ENCODE measurements at regions not wholly inside any gene's neighbourhood (a gene's known extent, or its start where the extent isn't known, plus 50 kb on each side); places are given as distances from the start of the nearest gene placed in this dataset.
"Not testable (repeated sequence)": the region's sequence is repeated elsewhere in the genome, so short reads cannot be mapped to it uniquely, and the experiment has no call there.

- CTCF ChIA-PET (ENCODE audit: low intra/inter-chr PET ratio), result no interaction called here
These were observed 120.9 kb downstream of the PPIAL4G start for GRCh38 chr1:148362216-148362611.

GRCh38 chr1:148361427-148362215, 121.5 kb downstream of the PPIAL4G start:
- ATAC-seq; H3K4me3 ChIP-seq; H3K27ac ChIP-seq (ENCODE audit: extremely low read depth, low read depth, low read length); POLR2A ChIA-PET; H3K4me2 ChIP-seq (ENCODE audit: insufficient read depth, low read length); H3K9me3 ChIP-seq (replicated peaks; ENCODE audit: control insufficient read depth, insufficient read depth, low read depth, low read length); H3K79me2 ChIP-seq (ENCODE audit: control insufficient read depth, insufficient read depth, low read length); BruUV-seq (replicated peaks); H3K9me1 ChIP-seq (ENCODE audit: control insufficient read depth, insufficient read depth, low read length); H3K9ac ChIP-seq (ENCODE audit: insufficient read depth in 1 of 2, low read depth in 2 of 2, low read length in 2 of 2); H3K27me3 ChIP-seq (ENCODE audit: control insufficient read depth in 2 of 2, insufficient read depth in 2 of 2, low read length in 2 of 2); CTCF ChIA-PET (ENCODE audit: low intra/inter-chr PET ratio); FAIRE-seq; H3K36me3 ChIP-seq (ENCODE audit: control insufficient read depth, insufficient read depth, low read length); intact Hi-C loops (cut with micrococcal nuclease); H2AFZ ChIP-seq (ENCODE audit: low read depth, low read length); H3K4me1 ChIP-seq (replicated peaks in 1 of 2; ENCODE audit: control insufficient read depth in 2 of 2, insufficient read depth in 2 of 2, low read length in 2 of 2); H4K20me1 ChIP-seq (replicated peaks; ENCODE audit: control insufficient read depth, insufficient read depth, low read length): not testable (repeated sequence)
- 63% methylated on average over 33 of the region's 34 CpGs for WGBS (ENCODE audit: insufficient coverage, low coverage, missing lambda C conversion rate)
- peak; percentile 79 for TF ChIP-seq NFIC (IDR thresholded peaks at IDR 0.05)
- in situ Hi-C loops (cut with MboI), result loop anchor here (25.0 kb wide), 2 partner anchors 176 to 401 kb away; no protein-coding TSS in a partner anchor
- DNase-seq (ENCODE audit: extremely low read depth in 1 of 4, low spot score in 3 of 4), result peak in 1 of 4 experiments; percentile 21

More at GRCh38 chr1:148362216-148362611, 120.9 kb downstream of the PPIAL4G start:
- DNase-seq (ENCODE audit: extremely low read depth in 1 of 4, low spot score in 3 of 4) (no peak), FAIRE-seq (no peak), ATAC-seq (no peak)
- no peak overlapping the region for H2AFZ ChIP-seq (ENCODE audit: low read depth, low read length)
- peaks cover 0 to 3% of the 10 kb centered on the region in 2 experiments; a peak in 3 of 5 replicates for H3K4me1 ChIP-seq (replicated peaks in 1 of 2; ENCODE audit: control insufficient read depth in 2 of 2, insufficient read depth in 2 of 2, low read length in 2 of 2)
- no TSS peak for BruUV-seq (replicated peaks)
- intact Hi-C loops (cut with micrococcal nuclease), result no loop called here
- 47% methylated on average over 13 of the region's 20 CpGs for WGBS (ENCODE audit: insufficient coverage, low coverage, missing lambda C conversion rate)
- TF ChIP-seq HMG20A (CRISPR knock-in tag; conservative IDR thresholded peaks at IDR 0.05), result no peak
- TF ChIP-seq SMARCB1 (IDR thresholded peaks at IDR 0.05; ENCODE audit: insufficient read length, low read depth), result no peak
- no peaks in the 10 kb centered on the region for H4K20me1 ChIP-seq (replicated peaks; ENCODE audit: control insufficient read depth, insufficient read depth, low read length)
- H3K4me3 ChIP-seq, result no peak overlapping the region
- peaks cover 0 to under 1% of the 10 kb centered on the region in 2 experiments; a peak in 1 of 5 replicates for H3K27me3 ChIP-seq (ENCODE audit: control insufficient read depth in 2 of 2, insufficient read depth in 2 of 2, low read length in 2 of 2)
- H3K9ac ChIP-seq (ENCODE audit: insufficient read depth in 1 of 2, low read depth in 2 of 2, low read length in 2 of 2), result no peak overlapping the region
- H3K36me3 ChIP-seq (ENCODE audit: control insufficient read depth, insufficient read depth, low read length), result no peaks in the 10 kb centered on the region
- no peak overlapping the region for H3K27ac ChIP-seq (ENCODE audit: extremely low read depth, low read depth, low read length)
- no peaks in the 10 kb centered on the region for H3K9me3 ChIP-seq (replicated peaks; ENCODE audit: control insufficient read depth, insufficient read depth, low read depth, low read length)
- H3K79me2 ChIP-seq (ENCODE audit: control insufficient read depth, insufficient read depth, low read length), result no peaks in the 10 kb centered on the region
- no peak overlapping the region for H3K4me2 ChIP-seq (ENCODE audit: insufficient read depth, low read length)
- no peaks in the 10 kb centered on the region for H3K9me1 ChIP-seq (ENCODE audit: control insufficient read depth, insufficient read depth, low read length)
- POLR2A ChIA-PET, result no interaction called here
- in situ Hi-C loops (cut with MboI), result loop anchor here (25.0 kb wide), 2 partner anchors 175 to 400 kb away; no protein-coding TSS in a partner anchor

Measured in K562 (cell line).